KOPT-K1 (cell line): ENCODE measurements at regions not wholly inside any gene's neighbourhood (a gene's known extent, or its start where the extent isn't known, plus 50 kb on each side); places are given as distances from the start of the nearest gene placed in this dataset.
"Not testable (repeated sequence)": the region's sequence is repeated elsewhere in the genome, so short reads cannot be mapped to it uniquely, and the experiment has no call there.

Experiments
- H3K27ac ChIP-seq: fragments of 200-600 bp; sonication (generic); 2 replicates; pipeline ENCODE4 v1.5.1; 2016; ENCODE audit warnings: antibody characterized with exemption, mild to moderate bottlenecking, low read depth, low read length; ENCODE audit not compliant: poor library complexity, severe bottlenecking
- H3K36me3 ChIP-seq: fragments of 200-600 bp; sonication (generic); 2 replicates; pipeline ENCODE4 v1.5.1; 2017; ENCODE audit warnings: antibody characterized with exemption, mild to moderate bottlenecking, low read length, moderate library complexity; ENCODE audit not compliant: insufficient read depth
- H3K9me3 ChIP-seq: fragments of 200-600 bp; sonication (generic); 2 replicates; pipeline ENCODE4 v1.5.1; 2017; ENCODE audit warnings: antibody characterized with exemption, low read length, mild to moderate bottlenecking; ENCODE audit not compliant: insufficient read depth, poor library complexity, severe bottlenecking

- H3K27ac ChIP-seq: no peak overlapping the region
- no peaks in the 10 kb centered on the region for H3K36me3 ChIP-seq
- no peaks in the 10 kb centered on the region for H3K9me3 ChIP-seq
These were observed 99.6 kb downstream of the ATP6V1G3 start for GRCh38 chr1:198440842-198441241.

GRCh38 chr1:198437332-198437731, 103.1 kb downstream of the ATP6V1G3 start:
- Histone ChIP-seq H3K27ac (no peak overlapping the region), H3K9me3 (peaks cover 2% of the 10 kb centered on the region), H3K36me3 (no peaks in the 10 kb centered on the region)

- no peak overlapping the region for H3K27ac ChIP-seq
- peaks cover 12% of the 10 kb centered on the region for H3K9me3 ChIP-seq
- no peaks in the 10 kb centered on the region for H3K36me3 ChIP-seq
These were observed 104.2 kb downstream of the ATP6V1G3 start for GRCh38 chr1:198436276-198436675.

GRCh38 chr1:198435056-198435455, 105.4 kb downstream of the ATP6V1G3 start:
- Histone ChIP-seq H3K9me3 (peaks cover 12% of the 10 kb centered on the region), H3K36me3 (no peaks in the 10 kb centered on the region), H3K27ac (no peak overlapping the region)

GRCh38 chr1:198424441-198424840, 116.0 kb downstream of the ATP6V1G3 start:
- Histone ChIP-seq H3K9me3 (no peaks in the 10 kb centered on the region), H3K36me3 (no peaks in the 10 kb centered on the region), H3K27ac (no peak overlapping the region)

DNA sequence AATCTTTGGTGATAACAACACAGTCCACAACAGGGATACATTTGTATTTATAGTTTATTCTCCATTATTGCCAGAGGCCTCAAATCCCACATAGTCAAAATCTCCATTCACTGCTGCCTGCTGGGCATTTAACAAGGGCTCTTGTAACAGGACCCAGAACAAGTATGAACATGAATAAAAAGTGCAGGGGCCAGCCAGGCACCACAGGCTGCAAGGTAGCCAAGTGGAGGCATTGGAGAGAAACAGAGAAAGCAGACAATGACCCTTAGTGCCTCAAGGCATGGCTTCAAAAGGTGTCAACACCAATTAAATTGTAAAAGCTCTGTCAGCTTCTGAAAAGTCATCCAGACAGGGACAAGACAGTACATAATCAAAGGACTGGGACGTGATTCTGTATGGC, 116.8 kb downstream of the ATP6V1G3 start:
- Histone ChIP-seq H3K9me3 (no peaks in the 10 kb centered on the region), H3K36me3 (no peaks in the 10 kb centered on the region), H3K27ac (no peak overlapping the region)

GRCh38 chr1:198417039-198417438, 123.4 kb downstream of the ATP6V1G3 start:
- Histone ChIP-seq H3K27ac (no peak overlapping the region), H3K36me3 (no peaks in the 10 kb centered on the region), H3K9me3 (no peaks in the 10 kb centered on the region)

GRCh38 chr1:198416296-198416695, 124.2 kb downstream of the ATP6V1G3 start:
- no peak overlapping the region for H3K27ac ChIP-seq
- H3K36me3 ChIP-seq: no peaks in the 10 kb centered on the region
- no peaks in the 10 kb centered on the region for H3K9me3 ChIP-seq

- no peak overlapping the region for H3K27ac ChIP-seq
- H3K36me3 ChIP-seq: no peaks in the 10 kb centered on the region
- no peaks in the 10 kb centered on the region for H3K9me3 ChIP-seq
These were observed 129.2 kb downstream of the ATP6V1G3 start for GRCh38 chr1:198411240-198411639.

GRCh38 chr1:198408716-198409115, 131.8 kb downstream of the ATP6V1G3 start:
- H3K27ac ChIP-seq: no peak overlapping the region
- no peaks in the 10 kb centered on the region for H3K36me3 ChIP-seq
- no peaks in the 10 kb centered on the region for H3K9me3 ChIP-seq

- H3K27ac ChIP-seq, H3K9me3 ChIP-seq, H3K36me3 ChIP-seq: not testable (repeated sequence)
These were observed 135.8 kb downstream of the ATP6V1G3 start for GRCh38 chr1:198404632-198405031.

DNA sequence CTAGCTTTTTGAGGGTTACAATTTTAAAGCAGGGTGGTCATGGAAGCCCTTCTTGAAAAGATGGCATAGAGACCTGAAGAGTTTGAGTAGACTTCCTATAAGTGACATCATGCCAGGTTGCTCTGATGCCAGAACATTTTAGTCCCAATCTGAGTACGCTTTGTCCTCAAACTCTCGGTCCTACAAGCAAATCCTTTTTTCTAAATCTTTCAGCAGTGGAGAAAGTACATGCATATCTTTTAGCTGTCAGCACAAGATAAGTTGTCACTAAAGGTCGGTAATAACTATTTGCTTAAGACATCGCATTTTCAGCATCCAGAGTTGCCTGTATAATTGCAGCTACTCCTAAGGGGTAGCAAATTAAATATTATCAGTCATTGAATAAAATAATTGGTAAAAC, 140.4 kb downstream of the ATP6V1G3 start:
- Histone ChIP-seq H3K9me3 (no peaks in the 10 kb centered on the region), H3K27ac (no peak overlapping the region), H3K36me3 (no peaks in the 10 kb centered on the region)

DNA sequence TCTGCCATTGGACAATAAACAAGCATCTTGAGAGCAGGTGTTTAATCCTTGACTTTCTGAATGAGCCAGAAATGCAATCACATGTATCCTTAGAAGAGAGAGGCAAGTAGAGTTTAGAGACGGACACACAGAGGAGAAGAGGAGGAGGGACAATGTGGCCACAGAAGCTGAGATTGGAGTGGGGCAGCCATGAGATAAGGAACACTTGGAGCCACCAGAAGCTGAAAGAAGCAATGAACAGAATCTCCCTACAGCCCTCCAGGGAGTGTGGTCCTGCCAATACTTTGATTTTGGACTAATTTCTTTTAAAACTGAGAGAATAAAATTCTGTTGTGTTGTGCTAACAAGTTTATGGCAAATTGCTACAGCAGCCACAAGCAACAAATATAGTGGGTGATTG, 141.0 kb downstream of the ATP6V1G3 start:
- no peaks in the 10 kb centered on the region for H3K36me3 ChIP-seq

GRCh38 chr1:198397208-198397808, 143.2 kb downstream of the ATP6V1G3 start:
- H3K27ac ChIP-seq: no peak overlapping the region
- no peaks in the 10 kb centered on the region for H3K9me3 ChIP-seq
- no peaks in the 10 kb centered on the region for H3K36me3 ChIP-seq

More for the DNA sequence above, 141.0 kb downstream of the ATP6V1G3 start:
- no peaks in the 10 kb centered on the region for H3K9me3 ChIP-seq
- H3K27ac ChIP-seq: no peak overlapping the region

GRCh38 chr1:198391393-198392020, 149.0 kb downstream of the ATP6V1G3 start:
- no peak overlapping the region for H3K27ac ChIP-seq
- H3K36me3 ChIP-seq: no peaks in the 10 kb centered on the region
- H3K9me3 ChIP-seq: no peaks in the 10 kb centered on the region

DNA sequence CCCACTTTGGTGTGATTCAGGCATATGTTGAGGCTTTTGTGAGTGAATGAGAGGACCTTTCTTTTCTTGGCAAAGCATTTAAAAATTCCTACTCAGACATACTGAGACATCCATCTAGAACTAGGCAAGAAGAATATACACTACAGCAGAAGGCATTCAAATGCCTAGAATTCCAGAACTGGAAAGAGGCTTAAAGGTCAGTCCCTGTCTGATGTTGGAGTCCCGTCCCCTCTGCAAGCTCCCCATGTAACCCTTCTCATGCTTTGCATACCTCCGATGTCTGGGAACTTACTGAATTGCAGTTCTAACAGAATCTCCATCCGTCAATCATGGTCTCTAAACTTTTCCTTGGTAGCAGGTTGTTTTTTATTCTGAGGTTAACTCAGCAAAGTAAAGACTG, 152.9 kb downstream of the ATP6V1G3 start:
- Histone ChIP-seq H3K36me3 (no peaks in the 10 kb centered on the region), H3K27ac (no peak overlapping the region), H3K9me3 (no peaks in the 10 kb centered on the region)
